Fibroblast of skin of scalp (primary cell): ENCODE measurements at regions not wholly inside any gene's neighbourhood (a gene's known extent, or its start where the extent isn't known, plus 50 kb on each side); places are given as distances from the start of the nearest gene placed in this dataset.

Experiments used
- DNase-seq: peaks from one replicate; pipeline ENCODE4 v3.0.0-alpha.2; 2013

- peak; percentile 49 for DNase-seq
These were observed 182.3 kb downstream of the RDH14 start for GRCh38 chr2:18378020-18378653.

- no peak for DNase-seq
These were observed 183.5 kb downstream of the RDH14 start for GRCh38 chr2:18376936-18377335.

DNA sequence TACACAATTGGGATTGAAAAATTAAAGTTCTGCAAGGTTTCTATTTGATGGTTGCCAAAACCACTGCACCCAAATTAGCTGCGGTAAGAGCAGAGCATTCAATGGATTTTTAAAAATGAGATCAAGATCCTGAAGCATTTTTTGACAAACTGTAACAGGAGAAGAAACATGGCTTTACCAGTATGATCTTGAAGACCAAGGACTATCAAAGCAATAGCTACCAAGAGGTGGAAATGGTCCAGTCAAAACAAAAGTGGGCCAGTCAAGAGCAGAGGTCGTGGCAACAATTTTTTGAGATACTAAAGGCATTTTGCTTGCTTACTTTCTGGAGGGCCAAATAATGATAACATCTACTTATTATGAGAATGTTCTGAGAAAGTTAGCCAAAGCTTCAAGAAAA, 186.8 kb downstream of the RDH14 start:
- DNase-seq = peak; percentile 31

GRCh38 chr2:18373081-18373480, 187.4 kb downstream of the RDH14 start:
- DNase-seq = no peak

GRCh38 chr2:18372641-18373040, 187.8 kb downstream of the RDH14 start:
- DNase-seq = no peak

GRCh38 chr2:18369760-18370159, 190.7 kb downstream of the RDH14 start:
- no peak for DNase-seq

DNA sequence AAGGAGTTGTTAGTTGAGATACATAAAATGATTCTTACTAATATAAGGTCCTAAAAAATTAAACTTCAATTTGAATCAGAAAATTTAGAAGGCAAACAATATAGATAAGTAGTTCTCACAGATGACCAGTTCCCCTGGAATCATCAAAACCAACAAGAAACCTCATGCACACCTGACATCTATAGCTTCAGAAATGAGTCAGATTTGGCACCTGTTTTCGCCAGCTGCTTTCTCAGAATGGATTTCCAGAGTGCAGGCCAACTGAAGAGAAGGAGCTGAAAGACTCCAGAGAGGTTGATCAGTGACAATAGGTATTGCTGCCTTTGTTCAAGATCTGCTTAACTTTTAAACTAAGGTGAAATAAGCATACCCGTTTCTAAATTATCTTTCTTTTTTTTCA, 192.4 kb downstream of the RDH14 start:
- no peak for DNase-seq

DNA sequence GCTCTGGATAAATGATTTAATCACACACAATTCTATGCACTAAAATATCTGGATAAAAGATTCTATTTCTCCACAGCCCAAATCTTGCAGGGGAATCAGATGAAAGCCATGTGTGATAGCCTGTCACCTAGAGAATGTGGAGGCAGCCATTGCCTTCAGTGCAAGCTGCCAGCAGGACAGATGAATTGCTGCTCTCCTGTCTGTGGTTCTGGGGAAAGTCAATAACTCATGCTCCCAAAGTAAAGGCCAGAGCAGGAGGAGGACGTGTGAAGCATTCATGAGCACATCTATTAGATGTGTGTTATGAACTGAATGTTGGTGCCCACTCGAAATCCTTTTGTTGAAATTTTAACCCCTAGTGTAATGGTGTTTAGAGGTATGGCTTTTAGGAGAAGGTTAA, 195.1 kb downstream of the RDH14 start:
- no peak for DNase-seq

- no peak for DNase-seq
These were observed 197.1 kb downstream of the RDH14 start for GRCh38 chr2:18363348-18363747.

DNA sequence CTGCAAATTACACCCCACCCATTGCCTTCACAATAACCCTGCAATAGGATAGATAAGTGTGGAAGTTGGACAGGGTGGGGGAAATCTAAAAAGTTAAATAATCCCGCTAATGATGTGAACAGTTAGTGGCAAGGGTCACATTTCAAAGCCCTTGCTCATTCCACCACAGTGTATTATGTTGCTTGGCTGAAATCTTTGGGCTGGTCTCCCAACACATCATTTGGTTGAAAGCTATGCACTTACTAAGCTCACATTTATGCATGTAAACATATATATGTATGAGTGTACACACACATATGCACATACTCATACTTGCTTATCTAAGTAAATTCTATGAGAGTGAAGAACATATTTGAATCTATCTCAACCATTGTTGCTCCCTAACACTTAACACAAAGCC, 197.8 kb downstream of the RDH14 start:
- DNase-seq = peak; percentile 75

DNA sequence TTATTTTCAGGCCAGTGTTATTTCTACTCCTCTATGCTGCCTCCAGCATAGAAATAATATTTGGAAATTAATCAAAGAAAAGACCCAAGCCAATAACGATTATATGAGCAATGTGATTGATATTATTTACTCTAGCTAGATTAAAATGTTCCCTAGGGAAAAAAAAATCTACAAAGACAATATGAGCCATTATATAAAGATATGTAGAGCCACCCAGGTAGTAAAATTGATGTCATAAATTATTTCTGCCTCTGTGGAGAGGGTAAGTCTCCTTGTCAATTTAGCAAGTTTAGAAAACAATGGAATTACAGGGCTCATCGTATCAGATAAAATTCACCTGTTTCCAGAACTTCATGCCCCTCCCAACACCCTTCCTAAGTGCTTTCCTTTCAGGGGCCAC, 202.9 kb downstream of the RDH14 start:
- no peak for DNase-seq

DNA sequence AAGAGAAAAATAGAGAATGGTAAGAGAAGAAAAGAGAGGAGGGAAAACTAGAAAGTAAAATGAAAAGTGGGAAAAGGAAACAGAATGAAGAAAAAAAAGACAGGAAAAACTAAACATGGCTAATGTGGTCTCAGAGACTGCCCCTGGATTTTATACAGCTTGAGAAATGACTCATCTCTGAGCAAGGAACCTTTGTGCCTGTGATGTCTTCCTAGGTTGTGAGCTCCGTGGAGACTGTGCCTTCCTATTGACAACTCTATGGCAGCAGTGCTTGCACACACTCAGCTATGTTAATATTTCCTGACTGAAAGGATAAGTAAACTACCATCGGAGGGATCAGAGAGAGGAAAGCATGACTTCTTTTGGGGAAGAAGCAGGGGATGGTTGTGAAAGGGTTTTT, 203.8 kb downstream of the RDH14 start:
- no peak for DNase-seq

GRCh38 chr2:18349421-18349820, 211.0 kb downstream of the RDH14 start:
- no peak for DNase-seq

DNA sequence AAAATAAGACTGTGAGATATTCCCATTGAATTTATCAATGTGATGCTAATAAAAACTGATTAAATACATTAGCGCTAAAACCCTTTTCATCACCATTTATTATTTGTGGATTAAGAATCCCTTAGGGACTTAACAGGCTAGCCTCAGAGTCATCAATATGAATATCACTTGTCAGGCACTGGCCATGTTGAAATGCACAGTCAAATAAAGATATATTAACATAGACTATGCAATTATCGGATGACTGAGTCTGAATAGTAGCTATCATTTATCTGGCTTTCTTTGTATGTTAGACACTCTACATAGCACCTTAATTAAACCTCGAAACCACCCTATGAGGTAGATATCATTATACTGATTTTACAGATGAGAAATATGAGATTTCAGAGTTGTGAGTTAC, 213.6 kb downstream of the RDH14 start:
- no peak for DNase-seq

DNA sequence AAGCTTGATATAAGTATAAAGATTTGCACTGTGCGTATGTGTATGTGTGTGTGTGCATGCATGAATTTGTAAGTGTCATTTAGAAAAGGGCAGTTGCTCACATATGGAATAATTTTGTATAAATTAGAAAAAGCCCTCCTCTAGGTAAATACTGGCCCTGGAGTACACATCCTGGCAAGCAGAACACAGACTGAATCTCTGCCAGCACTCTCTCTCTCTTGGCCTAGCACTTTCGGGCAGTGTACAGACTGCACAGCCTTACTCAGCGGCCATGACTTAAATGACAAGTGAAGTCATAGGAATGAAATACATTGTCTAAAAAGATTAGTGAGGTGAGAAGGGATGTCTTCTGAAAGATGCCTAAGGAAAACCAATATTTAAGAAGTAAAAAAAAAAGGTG, 214.1 kb downstream of the RDH14 start:
- DNase-seq = no peak

DNA sequence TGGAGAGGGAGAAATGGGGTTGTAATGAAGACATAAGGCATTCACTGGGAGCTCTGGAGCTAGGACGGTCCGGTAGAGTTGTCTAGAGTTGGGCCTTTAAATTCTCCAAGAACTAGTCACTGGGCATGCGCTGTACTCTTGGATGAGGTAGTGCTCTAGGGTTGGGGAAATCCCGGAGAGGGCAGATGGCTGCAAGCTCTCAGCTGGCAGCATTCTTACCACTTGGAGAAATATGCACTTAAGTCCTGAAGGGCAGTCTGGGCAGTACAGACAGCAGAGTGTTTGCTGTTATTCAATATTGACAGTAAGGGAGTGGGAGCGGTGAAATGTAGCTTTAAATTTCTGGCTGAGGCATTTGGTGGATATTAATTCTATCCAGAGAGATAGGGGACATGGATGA, 214.6 kb downstream of the RDH14 start:
- no peak for DNase-seq

GRCh38 chr2:18342901-18343300, 217.6 kb downstream of the RDH14 start:
- DNase-seq = no peak

DNA sequence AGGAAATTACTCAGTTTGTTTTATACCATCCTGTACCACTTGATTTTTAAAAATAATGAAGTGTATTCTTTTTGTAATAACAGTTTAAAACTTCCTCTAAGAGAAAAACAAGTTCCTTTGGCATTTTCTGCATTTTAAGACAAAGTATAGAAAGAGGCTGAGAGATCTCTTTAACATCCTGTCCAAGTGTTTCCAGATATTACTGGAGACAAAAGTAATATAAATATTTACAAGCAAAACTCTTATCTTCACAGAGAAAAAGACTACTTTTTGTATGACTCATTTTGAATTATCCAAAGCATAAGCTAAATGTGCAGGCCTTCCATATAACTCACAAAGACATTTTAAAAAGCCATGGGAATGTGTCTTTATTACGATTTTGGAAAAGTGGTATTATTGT, 221.1 kb downstream of the RDH14 start:
- no peak for DNase-seq

DNA sequence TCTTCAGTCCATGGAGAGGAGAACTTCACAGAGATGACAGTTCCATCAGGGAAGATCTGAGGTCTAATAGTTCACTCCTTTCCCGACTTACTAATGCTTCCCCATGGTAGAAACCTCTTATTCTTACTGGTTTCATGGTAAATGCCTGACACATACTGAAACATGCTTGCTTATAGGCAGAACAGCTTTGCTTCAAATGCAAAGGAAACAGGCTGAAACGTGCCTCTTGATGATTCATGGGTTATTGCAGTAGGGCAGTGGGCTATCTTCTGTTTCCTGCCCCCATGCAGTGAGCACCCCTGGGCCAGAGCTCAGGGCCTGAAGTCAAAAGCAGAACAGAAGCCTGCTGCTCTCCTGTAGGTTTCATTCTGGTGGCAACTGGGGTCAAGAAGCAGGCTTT, 223.5 kb downstream of the RDH14 start:
- DNase-seq = no peak

DNA sequence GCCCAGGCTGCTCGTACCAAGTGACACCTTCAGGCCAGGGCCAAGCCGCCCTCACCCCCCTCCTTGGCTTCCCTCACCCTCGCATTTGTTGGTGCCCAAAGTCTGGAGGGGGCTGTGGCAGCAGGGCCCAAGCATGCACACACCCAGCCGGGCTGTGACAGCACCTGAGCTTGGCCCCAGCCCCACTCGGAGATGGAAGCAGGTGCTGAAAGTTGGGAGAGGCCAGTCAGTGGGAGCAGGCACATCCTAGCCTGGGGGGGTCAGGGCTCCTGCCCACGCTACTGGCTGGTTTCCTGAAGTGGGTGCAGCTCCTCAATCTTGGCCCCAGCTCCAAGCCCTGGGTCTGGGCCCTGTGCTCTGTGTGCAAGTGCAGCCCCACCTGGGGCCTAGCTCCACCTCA, 228.0 kb downstream of the RDH14 start:
- no peak for DNase-seq

- no peak for DNase-seq
These were observed 235.3 kb downstream of the RDH14 start for GRCh38 chr2:18325118-18325517.

- DNase-seq = no peak
These were observed 240.5 kb downstream of the RDH14 start for GRCh38 chr2:18319987-18320386.

- DNase-seq = no peak
These were observed 243.4 kb downstream of the RDH14 start for GRCh38 chr2:18317017-18317416.

DNA sequence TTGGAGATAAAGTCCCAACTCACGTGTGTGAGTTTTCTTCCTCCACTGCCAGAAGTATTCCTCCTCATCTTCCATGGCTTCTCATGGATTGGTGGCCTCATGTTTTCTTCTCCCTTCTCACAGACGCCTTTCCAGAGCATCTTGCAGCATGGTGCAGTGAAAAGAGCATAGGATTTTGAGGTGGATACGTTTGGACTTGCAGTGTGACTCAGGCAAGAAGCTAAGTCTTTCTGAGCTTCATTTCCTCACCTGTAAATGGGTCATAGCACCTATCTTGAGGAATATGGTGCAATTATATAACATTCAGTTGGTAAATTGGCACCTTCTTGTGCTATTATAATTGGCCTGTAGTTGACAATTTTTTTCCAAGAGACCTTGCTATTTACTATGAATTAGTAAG, 247.6 kb downstream of the RDH14 start:
- no peak for DNase-seq

GRCh38 chr2:18311420-18312195, 248.8 kb downstream of the RDH14 start:
- peak; percentile 20 for DNase-seq
